Endothelial cell (in vitro differentiated cells): ENCODE measurements at regions not wholly inside any gene's neighbourhood (a gene's known extent, or its start where the extent isn't known, plus 50 kb on each side); places are given as distances from the start of the nearest gene placed in this dataset.

ENCODE experiments used
- DNase-seq: peaks from one replicate; pipeline ENCODE4 v3.0.0; 2021; ENCODE audit warnings: low spot score
- H3K27ac Mint-ChIP-seq: one replicate; pipeline ENCODE4 v1.8.0; 2021; ENCODE audit warnings: mixed read lengths, inconsistent platforms; ENCODE audit not compliant: unreplicated experiment
- H3K27me3 Mint-ChIP-seq: one replicate; pipeline ENCODE4 v1.8.0; 2021; ENCODE audit warnings: mild to moderate bottlenecking, moderate library complexity, mixed read lengths, inconsistent platforms; ENCODE audit not compliant: unreplicated experiment
- H3K36me3 Mint-ChIP-seq: one replicate; pipeline ENCODE4 v1.8.0; 2021; ENCODE audit warnings: mild to moderate bottlenecking, low read depth, mixed read lengths, inconsistent platforms; ENCODE audit not compliant: unreplicated experiment
- H3K4me1 Mint-ChIP-seq: one replicate; pipeline ENCODE4 v1.8.0; 2021; ENCODE audit warnings: mild to moderate bottlenecking, mixed read lengths, inconsistent platforms; ENCODE audit not compliant: unreplicated experiment
- H3K4me3 Mint-ChIP-seq: one replicate; pipeline ENCODE4 v1.8.0; 2021; ENCODE audit warnings: mild to moderate bottlenecking, mixed read lengths, inconsistent platforms; ENCODE audit not compliant: unreplicated experiment
- H3K9me3 Mint-ChIP-seq: one replicate; pipeline ENCODE4 v1.8.0; 2021; ENCODE audit warnings: mixed read lengths, inconsistent platforms; ENCODE audit not compliant: unreplicated experiment
- CTCF ChIP-seq: fragments of 200-600 bp; sonication (generic); IDR thresholded peaks from one replicate; pipeline ENCODE4 v1.5.0; 2021; ENCODE audit warnings: antibody characterized with exemption; ENCODE audit not compliant: unreplicated experiment

DNA sequence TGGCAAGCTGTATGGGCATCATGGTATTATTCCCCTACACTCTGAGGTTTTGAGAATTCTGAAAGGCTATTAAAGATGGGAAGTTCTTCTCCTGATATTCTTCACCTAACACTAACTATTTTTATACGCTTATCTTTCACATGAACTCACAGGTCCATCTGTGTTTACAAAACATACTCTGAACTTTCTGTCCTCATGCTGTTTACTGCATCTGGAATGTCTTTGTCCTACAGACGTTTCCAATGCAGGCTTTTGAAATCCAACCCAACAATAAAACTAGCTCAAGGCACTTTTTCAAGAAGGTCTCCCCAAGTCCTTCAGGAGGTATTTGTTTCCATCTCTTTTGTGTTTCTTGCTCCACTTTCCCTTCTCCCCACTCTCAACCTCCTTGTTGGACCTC lies 60.5 kb upstream of the MLIP start:
- no peak for DNase-seq
- Mint-ChIP-seq H3K36me3 (no peaks in the 10 kb centered on the region), H3K27ac (no peak overlapping the region)

DNA sequence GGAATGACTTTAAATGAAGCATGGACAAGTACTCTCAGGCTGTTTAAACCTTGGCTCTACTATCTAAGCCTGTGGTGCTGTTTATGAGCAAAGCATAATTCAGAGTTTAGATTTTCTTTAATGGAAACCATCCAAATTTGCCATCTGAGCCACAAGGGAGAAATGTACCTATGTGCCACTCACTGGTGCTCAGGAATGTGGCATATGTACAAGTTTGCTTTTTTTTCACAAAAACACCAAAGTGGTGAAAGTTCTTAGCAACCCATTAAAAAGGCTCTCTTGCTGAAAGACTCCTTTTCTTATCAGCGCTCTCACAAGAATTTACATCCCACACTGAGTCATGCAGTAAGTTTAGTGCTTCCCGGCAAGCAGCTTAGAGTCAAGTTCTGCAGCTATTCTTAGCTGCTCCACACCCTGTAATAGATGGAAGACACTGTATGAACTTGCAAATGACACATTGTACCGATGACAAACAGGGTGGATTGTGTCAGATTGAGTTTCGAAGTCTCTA lies 57.3 kb upstream of the MLIP start:
- no peak for TF ChIP-seq CTCF
- Mint-ChIP-seq H3K4me3 (no peak overlapping the region), H3K36me3 (no peaks in the 10 kb centered on the region), H3K27ac (no peak overlapping the region), H3K4me1 (no peaks in the 10 kb centered on the region), H3K9me3 (no peaks in the 10 kb centered on the region), H3K27me3 (no peaks in the 10 kb centered on the region)
- DNase-seq = no peak

More for the DNA sequence above, 60.5 kb upstream of the MLIP start:
- Mint-ChIP-seq H3K4me1 (no peaks in the 10 kb centered on the region), H3K9me3 (no peaks in the 10 kb centered on the region), H3K4me3 (no peak overlapping the region), H3K27me3 (no peaks in the 10 kb centered on the region)
- TF ChIP-seq CTCF = no peak

DNA sequence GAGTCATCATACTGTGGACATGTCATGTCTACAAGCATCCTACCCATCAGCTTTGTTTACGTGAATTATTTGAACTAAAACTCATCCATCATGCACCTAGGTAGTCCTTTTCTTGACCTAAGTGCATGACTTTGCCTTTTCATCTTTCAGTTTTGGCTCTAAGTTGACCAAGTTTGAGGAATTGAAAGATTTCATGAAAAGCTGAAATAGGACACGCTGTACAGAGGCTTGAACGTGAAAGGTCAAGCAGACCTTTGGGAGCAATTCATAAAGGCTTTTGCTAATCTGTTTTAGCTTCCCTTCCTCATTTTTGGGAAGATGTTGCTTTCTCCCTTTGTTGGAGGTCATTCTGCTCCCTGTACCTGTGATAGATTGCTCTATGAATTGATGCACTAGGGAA lies 55.1 kb upstream of the MLIP start:
- no peaks in the 10 kb centered on the region for H3K36me3 Mint-ChIP-seq
- no peak overlapping the region for H3K27ac Mint-ChIP-seq
- H3K9me3 Mint-ChIP-seq = no peaks in the 10 kb centered on the region
- peaks cover 4% of the 10 kb centered on the region for H3K4me1 Mint-ChIP-seq
- no peak for DNase-seq
- TF ChIP-seq CTCF = no peak
- no peaks in the 10 kb centered on the region for H3K27me3 Mint-ChIP-seq
- H3K4me3 Mint-ChIP-seq = no peak overlapping the region

- peaks cover 4% of the 10 kb centered on the region for H3K4me1 Mint-ChIP-seq
- H3K27me3 Mint-ChIP-seq = no peaks in the 10 kb centered on the region
- H3K27ac Mint-ChIP-seq = no peak overlapping the region
- H3K36me3 Mint-ChIP-seq = no peaks in the 10 kb centered on the region
- no peak overlapping the region for H3K4me3 Mint-ChIP-seq
- no peak for TF ChIP-seq CTCF
- no peaks in the 10 kb centered on the region for H3K9me3 Mint-ChIP-seq
- DNase-seq = no peak
Observed at GRCh38 chr6:54057058-54057457, 54.2 kb upstream of the MLIP start.

- Mint-ChIP-seq H3K36me3 (no peaks in the 10 kb centered on the region), H3K4me1 (peaks cover 4% of the 10 kb centered on the region), H3K4me3 (no peak overlapping the region), H3K27me3 (no peaks in the 10 kb centered on the region), H3K27ac (no peak overlapping the region), H3K9me3 (no peaks in the 10 kb centered on the region)
- no peak for DNase-seq
- no peak for TF ChIP-seq CTCF
Observed at GRCh38 chr6:54058236-54058635, 53.0 kb upstream of the MLIP start.
